Left renal pelvis (tissue), 4 donors: ENCODE measurements at regions not wholly inside any gene's neighbourhood (a gene's known extent, or its start where the extent isn't known, plus 50 kb on each side); places are given as distances from the start of the nearest gene placed in this dataset.
"Not testable (repeated sequence)": the region's sequence is repeated elsewhere in the genome, so short reads cannot be mapped to it uniquely, and the experiment has no call there.

Source experiments
- DNase-seq, 4 donors: peaks; one replicate each; pipeline ENCODE4 v3.0.0-alpha.2; 2013; ENCODE audit warnings: low read depth in 4 of 4, low spot score in 3 of 4

DNA sequence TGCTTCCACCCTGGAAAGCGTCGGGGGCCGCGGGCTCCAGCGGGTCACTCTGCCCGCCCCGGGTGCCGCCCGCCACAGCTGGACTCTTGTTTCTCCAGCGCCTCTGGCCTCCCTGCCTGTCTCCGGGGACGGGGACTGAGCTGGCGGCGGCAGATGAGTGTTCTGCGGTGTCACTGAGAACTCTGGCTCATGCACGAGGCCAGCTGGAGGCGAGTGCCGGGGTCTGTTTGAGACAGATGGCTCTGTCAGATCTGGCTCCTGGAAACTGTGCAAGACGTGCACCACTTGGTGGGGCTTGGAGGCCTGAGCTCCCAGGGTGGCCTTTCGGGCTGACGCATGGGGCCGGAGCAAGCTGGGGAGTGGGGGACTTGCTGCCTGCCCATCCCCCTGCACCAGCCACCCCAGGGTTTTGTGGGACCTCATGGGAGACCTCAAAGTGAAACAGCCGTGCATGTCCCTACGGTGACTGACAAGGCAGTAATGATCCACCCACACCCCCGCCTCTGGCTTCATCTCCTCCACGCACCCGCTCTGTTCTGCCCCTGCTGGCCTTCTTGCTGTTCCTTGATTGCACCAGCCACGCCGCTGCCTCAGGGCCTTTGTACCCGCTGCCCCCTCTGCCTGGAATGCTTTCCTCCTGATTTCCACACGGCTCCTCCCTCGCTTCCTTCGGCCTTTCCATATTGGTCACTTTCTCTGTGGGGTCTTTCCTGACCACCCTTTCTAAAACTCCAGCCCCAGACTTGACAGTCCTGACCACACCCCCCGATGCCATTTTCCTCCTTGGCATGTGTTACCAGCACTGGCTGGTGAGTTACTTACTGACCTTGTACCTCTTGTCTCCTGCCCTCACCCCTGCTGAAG is 174.9 kb upstream of the CIBAR2 start:
- DNase-seq: no peak

GRCh38 chr16:85287815-85288109 is 175.5 kb upstream of the CIBAR2 start:
- DNase-seq: not testable (repeated sequence)

GRCh38 chr16:85288341-85288868 is 176.1 kb upstream of the CIBAR2 start:
- DNase-seq: no peak

DNA sequence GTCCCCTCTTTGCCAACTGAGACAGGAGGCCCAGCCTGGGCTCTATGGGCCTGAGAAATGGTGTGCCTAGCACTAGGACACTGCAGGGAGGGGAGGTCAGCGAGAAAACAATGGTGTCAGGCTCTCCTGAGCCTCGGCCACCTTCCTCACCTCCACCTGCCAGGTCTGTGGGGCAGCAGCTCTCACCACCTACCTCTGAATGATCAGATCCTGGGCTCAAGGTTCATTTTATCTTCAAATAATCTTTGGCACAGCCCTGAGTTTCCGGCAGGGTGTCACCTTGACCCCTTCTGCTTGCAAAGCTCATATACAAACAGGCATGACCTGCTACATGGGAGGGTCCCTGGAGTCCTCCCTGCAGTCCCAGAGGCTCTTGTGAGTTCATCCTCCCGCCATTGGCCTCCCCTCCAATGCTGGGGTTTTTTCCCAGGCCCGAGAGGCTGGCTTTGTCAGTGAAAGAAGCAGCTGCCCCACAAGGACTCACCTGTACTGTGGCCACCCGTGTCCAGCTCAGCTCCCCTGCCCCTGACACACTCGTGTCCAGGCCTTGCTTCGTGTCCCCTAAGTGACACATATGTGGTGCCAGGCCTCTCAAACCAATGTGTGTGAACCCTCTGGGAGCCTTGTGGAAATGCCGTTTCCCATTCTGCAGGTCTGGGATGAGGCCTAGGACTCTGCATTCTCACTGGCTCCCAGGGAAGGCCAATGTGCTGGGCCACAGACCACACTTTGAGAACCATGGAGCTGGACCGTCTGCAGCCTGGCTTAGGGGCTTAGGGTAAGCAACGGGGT is 176.8 kb upstream of the CIBAR2 start:
- DNase-seq: no peak

DNA sequence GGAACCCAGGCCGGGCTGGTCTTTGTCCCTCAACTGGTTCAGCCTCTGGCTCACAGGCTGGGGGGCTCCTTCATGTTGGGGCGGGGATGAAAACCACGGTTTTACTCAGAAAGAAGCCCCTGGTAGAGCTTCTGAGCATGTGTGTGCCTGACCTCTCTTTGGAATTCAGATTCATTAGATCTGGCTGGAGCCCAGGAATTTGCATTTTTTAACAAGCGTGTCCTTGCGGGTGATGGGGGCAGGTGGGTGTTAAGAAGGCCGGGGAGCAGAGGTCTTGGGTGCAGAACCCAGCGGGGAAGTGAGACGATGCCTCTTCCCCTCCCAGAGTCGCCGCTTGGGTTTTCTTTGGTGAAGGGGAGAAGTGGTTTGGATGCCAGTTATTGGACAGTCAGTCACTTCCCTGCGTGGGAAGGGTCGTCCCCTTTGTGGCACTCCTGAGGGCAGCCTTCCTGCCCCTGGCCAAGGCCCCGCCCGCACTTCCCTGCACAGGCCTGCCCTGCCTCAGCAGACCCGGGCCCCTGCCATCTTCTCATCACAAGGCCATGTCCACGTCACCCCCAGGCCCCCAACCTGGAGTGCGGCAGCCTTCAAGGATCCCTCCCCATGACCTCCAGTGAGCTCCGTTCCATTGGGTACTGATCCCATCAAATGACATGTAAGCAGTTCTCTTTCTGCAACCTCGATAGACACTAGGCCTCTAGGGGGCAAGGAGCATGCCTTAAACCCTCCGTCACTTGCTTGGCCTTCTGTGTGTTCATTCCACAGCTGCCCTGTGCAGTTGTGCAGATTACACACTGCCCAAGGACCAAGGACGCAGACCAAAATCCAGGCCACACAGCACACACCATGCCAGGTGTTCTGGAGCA is 177.7 kb upstream of the CIBAR2 start:
- DNase-seq: no peak

GRCh38 chr16:85290626-85291301 is 178.5 kb upstream of the CIBAR2 start:
- no peak for DNase-seq

DNA sequence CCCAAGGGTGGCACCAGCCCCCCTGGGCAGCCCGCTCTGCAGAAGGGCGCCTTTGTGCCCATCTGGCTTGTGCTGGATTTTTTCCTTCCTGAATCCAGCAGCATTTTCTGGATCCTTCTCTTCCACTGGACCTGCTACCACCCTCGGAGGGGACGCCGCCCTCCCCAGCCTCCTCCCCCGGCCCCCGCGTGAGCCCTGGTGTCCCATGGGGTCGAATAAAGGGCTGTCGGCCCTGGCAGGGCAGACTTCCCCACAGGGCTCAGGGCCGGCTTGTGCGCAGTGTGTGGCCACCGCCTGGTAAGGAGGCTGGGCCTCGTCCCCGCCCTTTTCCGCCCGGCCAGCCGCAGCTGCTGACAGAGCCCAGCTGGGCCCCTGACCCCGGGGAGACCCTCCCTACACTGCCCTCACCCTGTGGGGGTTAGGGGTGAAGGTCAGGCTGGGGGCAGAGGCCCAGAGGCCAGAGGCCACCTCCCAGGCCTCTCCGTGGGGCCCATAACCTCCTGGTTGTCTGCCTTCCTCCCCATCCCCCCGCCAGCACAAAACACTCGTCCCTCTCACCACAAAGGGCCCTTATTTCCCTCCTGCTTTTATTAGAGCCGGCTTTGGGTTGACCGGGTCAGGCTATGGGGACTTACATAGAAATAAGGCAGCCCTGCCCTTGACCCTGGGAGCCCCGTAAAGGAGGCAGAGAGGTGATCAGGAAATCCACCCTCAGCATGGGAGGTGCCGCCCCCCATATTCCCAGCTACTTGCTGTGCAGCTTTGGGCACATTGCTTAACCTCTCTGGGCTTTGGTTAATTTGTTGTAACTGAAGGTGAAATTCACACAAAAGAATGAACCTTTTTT is 179.3 kb upstream of the CIBAR2 start:
- DNase-seq: no peak

GRCh38 chr16:85293458-85293857 is 181.2 kb upstream of the CIBAR2 start:
- no peak for DNase-seq

DNA sequence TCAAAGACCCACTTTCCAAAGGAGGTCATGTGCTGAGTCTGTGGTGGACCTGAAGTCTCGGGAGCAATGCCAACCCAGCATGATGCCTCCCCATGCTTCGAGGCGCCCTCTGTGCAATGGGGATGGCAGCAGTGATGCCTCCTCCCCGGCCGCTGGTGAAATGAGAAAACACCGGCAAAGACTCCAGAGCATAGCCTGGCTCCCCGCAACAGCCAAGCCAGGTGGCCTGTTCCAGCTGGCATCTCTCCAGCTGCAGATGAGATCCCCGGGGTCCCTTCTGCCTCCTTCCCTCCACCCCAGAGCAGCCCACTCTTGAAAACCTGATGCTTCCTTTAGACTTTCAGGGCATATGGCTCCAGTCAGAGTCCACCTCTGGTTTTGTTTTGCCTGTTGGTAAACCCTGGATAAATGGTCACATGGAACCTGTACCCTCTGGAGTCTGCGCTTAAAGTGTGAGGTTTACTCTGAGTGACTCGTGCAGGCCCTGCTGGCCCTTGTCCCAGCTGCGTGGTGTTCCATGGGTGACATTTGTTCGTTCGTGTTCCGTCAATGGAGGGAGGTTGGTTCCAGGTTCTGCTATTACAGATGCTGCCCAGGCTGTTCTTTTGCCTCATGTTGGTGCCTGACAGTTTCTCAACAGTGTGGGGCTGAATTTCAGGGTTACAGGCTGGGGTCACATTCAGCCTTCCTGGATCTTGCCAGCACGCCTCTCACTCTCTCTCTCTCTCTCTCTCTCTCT is 181.8 kb upstream of the CIBAR2 start:
- no peak for DNase-seq

DNA sequence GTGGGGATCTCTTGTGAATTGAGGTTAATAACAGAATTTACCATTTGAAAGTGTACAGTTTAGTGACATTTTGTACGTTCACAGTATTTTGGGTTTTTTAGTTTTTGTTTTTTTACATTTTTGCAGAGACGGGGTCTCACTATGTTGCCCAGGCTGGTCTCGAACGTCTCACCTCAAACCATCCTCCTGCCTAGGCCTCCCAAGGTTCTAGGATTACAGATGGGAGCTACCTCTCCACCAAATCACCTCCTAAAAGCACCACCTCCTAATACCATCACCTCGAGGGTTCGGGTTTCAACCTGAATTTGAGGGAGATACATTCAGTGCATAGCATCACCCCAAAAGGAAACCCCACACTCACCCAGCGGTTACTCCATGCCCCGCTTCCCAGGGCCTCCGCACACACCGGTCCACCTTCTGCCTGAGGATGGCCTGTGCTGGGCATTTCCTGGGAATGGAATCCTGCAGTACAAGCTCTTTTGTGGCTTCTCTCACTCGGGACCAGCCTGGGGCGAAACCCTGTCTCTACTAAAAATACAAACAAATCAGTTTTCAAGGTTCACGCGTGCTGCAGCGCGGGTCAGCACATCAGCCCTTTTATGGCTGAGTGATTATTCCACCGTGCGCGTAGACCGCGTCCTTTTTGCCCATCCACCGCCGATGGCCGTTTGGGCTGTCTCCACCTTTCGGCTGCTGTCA is 182.7 kb upstream of the CIBAR2 start:
- no peak for DNase-seq

DNA sequence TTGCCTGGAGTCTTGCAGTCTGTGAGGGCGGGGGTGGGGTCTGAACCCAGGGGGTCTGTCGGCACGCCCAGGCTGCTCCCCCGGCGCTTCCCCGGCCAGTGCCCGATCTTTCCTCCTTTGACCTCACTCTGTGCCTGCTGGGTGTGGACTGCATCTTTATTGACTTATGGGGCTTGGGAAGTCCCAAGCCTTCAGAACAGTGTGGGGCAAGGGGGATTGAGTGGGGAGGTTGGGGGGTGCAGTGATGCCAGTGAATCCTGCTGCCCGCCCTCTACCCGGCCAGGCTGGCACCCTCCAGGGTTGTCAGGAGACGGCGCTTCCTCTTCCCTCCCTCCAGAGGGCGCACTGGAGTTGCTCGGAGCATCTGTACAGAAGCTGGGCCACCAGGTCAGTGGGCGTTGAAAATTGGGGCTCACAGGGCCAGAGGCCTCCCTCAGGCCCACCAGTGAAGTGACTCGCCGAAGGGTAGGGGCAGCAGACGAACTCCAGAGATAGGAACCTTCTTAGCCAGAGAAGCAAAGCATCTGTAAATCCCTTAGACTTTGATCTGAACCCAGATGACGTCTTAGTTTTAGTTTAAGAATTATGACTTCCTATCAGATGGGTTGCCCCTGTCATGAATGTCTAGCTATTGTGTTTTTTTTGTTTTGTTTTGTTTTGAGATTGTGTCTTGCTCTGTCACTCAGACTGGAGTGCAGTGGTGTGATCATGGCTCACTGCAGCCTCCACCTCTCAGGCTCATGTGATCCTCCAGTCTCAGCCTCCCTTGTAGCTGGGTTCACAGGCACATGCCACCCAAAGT is 184.8 kb upstream of the CIBAR2 start:
- no peak for DNase-seq

GRCh38 chr16:85297881-85298280 is 185.6 kb upstream of the CIBAR2 start:
- no peak for DNase-seq

GRCh38 chr16:85300406-85300968 is 188.2 kb upstream of the CIBAR2 start:
- no peak for DNase-seq

DNA sequence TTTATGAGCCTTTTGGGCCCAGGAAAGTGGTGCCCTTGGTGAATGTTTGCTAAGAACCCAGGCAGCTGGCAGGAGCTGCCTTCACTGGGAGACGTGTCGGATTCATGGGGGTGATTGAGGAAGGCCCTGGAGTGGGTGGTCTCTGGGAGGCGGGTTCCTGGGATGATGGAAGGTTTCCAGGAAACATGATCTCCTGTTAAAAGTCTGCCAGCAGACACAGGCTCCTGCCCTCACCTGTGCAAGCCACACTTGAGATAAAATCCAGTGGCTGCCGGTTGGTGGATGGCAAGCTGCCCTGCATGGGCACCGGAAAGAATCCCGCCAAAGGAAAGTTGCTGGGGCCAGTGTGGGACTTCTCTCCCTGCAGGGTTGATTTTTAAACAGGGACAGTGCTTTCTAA is 189.0 kb upstream of the CIBAR2 start:
- no peak for DNase-seq

GRCh38 chr16:85302018-85302847 is 190.0 kb upstream of the CIBAR2 start:
- no peak for DNase-seq

DNA sequence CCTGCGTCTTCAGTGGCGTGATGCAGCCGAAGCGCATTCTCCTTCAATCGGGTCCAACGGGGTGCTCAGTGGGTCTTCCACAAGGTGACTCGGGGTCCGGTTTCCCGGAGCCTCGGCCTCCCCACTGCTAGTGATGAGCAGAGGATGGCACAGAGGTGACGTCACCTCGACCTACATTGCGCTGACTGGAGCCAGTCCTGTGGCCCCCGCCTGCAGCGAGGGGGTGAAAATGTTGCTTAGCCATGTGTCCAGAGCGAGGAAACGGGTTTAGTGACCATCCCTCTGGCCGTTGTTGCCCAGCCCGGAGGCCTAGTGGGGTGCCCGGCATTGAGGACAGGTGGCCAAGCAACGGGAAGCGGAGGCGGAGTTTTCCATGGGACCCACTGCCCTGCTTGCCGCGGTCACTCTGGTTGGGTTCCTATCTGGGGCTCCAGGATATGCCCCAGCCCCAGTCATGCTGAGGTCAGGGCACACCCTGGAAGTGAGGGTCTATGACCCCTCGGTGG is 190.6 kb upstream of the CIBAR2 start:
- no peak for DNase-seq
